Mammary epithelial cell (primary cell): ENCODE measurements at regions not wholly inside any gene's neighbourhood (a gene's known extent, or its start where the extent isn't known, plus 50 kb on each side); places are given as distances from the start of the nearest gene placed in this dataset.

Experiments used
- CTCF ChIP-seq, 2 donors: IDR thresholded peaks in 1 of 2; conservative IDR thresholded peaks in 1 of 2; 2 replicates each; pipeline ENCODE4 v1.5.1; 2011 to 2012; ENCODE audit warnings: inconsistent platforms in 2 of 2, low read length in 2 of 2, mild to moderate bottlenecking in 2 of 2, control low read depth in 1 of 2, low read depth in 1 of 2; ENCODE audit not compliant: insufficient read depth in 1 of 2; ENCODE audit errors: extremely low read depth in 1 of 2
- EZH2 ChIP-seq: IDR thresholded peaks from 2 replicates; pipeline ENCODE4 v1.6.1; 2012; ENCODE audit warnings: low read length, inconsistent platforms, borderline replicate concordance

GRCh38 chr22:49435596-49435995 is 392.1 kb downstream of the BRD1 start:
- TF ChIP-seq CTCF (conservative IDR thresholded peaks at IDR 0.05 in 1 of 2, IDR thresholded peaks at IDR 0.05 in 1 of 2; ENCODE audit: extremely low read depth in 1 of 2, insufficient read depth in 1 of 2, low read depth in 1 of 2, low read length in 2 of 2) (no peak), EZH2 (no peak)
